ENCODE measurements at regions not wholly inside any gene's neighbourhood (a gene's known extent, or its start where the extent isn't known, plus 50 kb on each side); places are given as distances from the start of the nearest gene placed in this dataset.

DNA sequence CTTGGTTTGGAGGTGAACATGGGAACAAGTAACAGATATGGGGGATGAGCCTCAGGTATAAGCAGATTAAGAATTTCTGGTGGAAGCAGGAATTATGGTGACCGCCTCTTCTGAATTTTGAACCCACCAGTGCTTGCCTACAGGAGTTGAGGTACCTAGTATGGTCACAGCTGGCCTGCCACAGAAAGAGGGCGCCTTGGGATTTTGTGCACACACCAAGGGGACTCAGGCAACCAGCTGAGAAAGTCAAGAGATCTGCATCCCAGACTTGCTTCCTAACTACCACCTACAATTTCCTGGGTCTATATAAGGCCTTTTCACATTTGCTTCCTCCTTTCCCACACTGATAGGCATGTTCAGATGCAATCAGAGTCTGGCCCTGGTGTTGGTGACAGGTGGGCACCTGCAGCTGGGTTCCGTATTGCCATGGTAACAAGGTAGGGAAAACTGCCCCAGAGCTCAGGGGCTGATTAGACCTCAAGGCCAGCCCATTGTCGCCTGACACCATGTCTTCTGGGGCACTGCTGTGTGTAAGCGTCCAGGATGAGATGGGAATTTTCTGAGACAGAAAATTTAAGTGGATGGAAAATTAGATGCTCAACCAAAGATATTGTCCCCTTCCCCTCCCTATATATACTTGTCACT is 75.9 kb upstream of the RASGRF1 start:
- H3K9me3 ChIP-seq = no peaks in the 10 kb centered on the region
- DNase-seq = no peak
- H3K4me3 ChIP-seq = no peak overlapping the region
- ATAC-seq = no peak
- intact Hi-C loops (cut with DNase I, micrococcal nuclease) = no loop called here
- H3K36me3 ChIP-seq (ENCODE audit: low read depth) = no peaks in the 10 kb centered on the region
- H3K4me1 ChIP-seq (ENCODE audit: low read depth) = no peaks in the 10 kb centered on the region
- TF ChIP-seq, protein P1, sequence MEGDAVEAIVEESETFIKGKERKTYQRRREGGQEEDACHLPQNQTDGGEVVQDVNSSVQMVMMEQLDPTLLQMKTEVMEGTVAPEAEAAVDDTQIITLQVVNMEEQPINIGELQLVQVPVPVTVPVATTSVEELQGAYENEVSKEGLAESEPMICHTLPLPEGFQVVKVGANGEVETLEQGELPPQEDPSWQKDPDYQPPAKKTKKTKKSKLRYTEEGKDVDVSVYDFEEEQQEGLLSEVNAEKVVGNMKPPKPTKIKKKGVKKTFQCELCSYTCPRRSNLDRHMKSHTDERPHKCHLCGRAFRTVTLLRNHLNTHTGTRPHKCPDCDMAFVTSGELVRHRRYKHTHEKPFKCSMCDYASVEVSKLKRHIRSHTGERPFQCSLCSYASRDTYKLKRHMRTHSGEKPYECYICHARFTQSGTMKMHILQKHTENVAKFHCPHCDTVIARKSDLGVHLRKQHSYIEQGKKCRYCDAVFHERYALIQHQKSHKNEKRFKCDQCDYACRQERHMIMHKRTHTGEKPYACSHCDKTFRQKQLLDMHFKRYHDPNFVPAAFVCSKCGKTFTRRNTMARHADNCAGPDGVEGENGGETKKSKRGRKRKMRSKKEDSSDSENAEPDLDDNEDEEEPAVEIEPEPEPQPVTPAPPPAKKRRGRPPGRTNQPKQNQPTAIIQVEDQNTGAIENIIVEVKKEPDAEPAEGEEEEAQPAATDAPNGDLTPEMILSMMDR (IDR thresholded peaks at IDR 0.05) = no peak

DNA sequence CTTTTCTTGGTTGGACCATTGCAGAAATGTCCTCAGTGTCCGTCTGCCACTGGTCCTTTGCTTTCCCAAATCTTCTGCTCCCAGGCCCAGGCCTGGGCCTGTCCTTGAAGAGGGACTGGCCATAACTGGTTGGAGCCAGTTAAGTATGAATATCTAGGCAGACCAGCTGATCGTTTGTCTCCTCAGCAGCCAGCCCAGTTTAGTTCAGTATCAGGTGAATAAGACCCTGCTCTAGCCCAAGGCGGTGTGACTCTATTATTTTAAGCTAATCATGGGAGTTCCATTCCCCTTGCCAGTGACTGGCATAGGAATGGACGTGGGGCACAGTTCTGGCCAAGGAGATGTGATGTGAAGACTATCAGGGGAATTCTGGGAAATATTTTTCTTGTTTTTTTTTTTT is 73.9 kb upstream of the RASGRF1 start:
- intact Hi-C loops (cut with DNase I, micrococcal nuclease) = no loop called here
- Histone ChIP-seq H3K9me3 (no peaks in the 10 kb centered on the region), H3K4me3 (no peak overlapping the region), H3K4me1 (ENCODE audit: low read depth) (no peaks in the 10 kb centered on the region), H3K36me3 (ENCODE audit: low read depth) (no peaks in the 10 kb centered on the region)
- ATAC-seq (no peak), DNase-seq (no peak)
- TF ChIP-seq, protein P1 (IDR thresholded peaks at IDR 0.05) = no peak

GRCh38 chr15:79164043-79164442 is 73.5 kb upstream of the RASGRF1 start:
- DNase-seq (no peak), ATAC-seq (no peak)
- TF ChIP-seq, protein P1 (IDR thresholded peaks at IDR 0.05) = no peak
- Histone ChIP-seq H3K36me3 (ENCODE audit: low read depth) (no peaks in the 10 kb centered on the region), H3K4me1 (ENCODE audit: low read depth) (no peaks in the 10 kb centered on the region), H3K9me3 (no peaks in the 10 kb centered on the region), H3K4me3 (no peak overlapping the region)
- intact Hi-C loops (cut with DNase I, micrococcal nuclease) = no loop called here

GRCh38 chr15:79163395-79163794 is 72.8 kb upstream of the RASGRF1 start:
- intact Hi-C loops (cut with DNase I, micrococcal nuclease) = no loop called here

GRCh38 chr15:79161837-79162508 is 71.4 kb upstream of the RASGRF1 start:
- TF ChIP-seq, protein P1 (IDR thresholded peaks at IDR 0.05) = no peak
- Histone ChIP-seq H3K4me1 (ENCODE audit: low read depth) (no peaks in the 10 kb centered on the region), H3K4me3 (no peak overlapping the region), H3K9me3 (no peaks in the 10 kb centered on the region), H3K36me3 (ENCODE audit: low read depth) (no peaks in the 10 kb centered on the region)
- DNase-seq (no peak), ATAC-seq (no peak)
- intact Hi-C loops (cut with DNase I, micrococcal nuclease) = no loop called here

More at GRCh38 chr15:79163395-79163794, 72.8 kb upstream of the RASGRF1 start:
- Histone ChIP-seq H3K4me1 (ENCODE audit: low read depth) (no peaks in the 10 kb centered on the region), H3K9me3 (no peaks in the 10 kb centered on the region), H3K36me3 (ENCODE audit: low read depth) (no peaks in the 10 kb centered on the region), H3K4me3 (no peak overlapping the region)
- TF ChIP-seq, protein P1 (IDR thresholded peaks at IDR 0.05) = no peak
- DNase-seq (no peak), ATAC-seq (no peak)
